Left colon (tissue), 2 donors: ENCODE measurements at regions not wholly inside any gene's neighbourhood (a gene's known extent, or its start where the extent isn't known, plus 50 kb on each side); places are given as distances from the start of the nearest gene placed in this dataset.
A peak's percentile ranks its signal among the peaks of the same experiment; 100 is the strongest.
"Not testable (repeated sequence)": the region's sequence is repeated elsewhere in the genome, so short reads cannot be mapped to it uniquely, and the experiment has no call there.

ENCODE experiments used
- ATAC-seq: fragments of 200-7000 bp; cut with Tn5 transposase; one replicate; pipeline ENCODE4 v1.9.1; 2020; ENCODE audit warnings: mild to moderate bottlenecking, moderate library complexity
- DNase-seq, 2 donors: peaks; one replicate each; pipeline ENCODE4 v3.0.0-alpha.2; 2020
- intact Hi-C, 2 donors: fragments of 100-400 bp; cut with DNase I in 1 of 2; cut with micrococcal nuclease in 1 of 2; formaldehyde crosslinking; loops; one replicate each; pipeline versions ENCODE4 v1.11.2 to v1.14.0; 2022; cut with DNase I, micrococcal nuclease
- donor health status: DM: no; HTN: no; CAD: no.
- donor health status: DM: yes; HTN: yes; CAD: no.

- DNase-seq, ATAC-seq, intact Hi-C loops: not testable (repeated sequence)
Observed at GRCh38 chr9:42409581-42409980, 226.1 kb downstream of the SPATA31A6 start.

GRCh38 chr9:42412354-42412753, 228.9 kb downstream of the SPATA31A6 start:
- DNase-seq, ATAC-seq, intact Hi-C loops: not testable (repeated sequence)

- intact Hi-C loops, ATAC-seq, DNase-seq: not testable (repeated sequence)
Observed at GRCh38 chr9:42414865-42415264, 231.4 kb downstream of the SPATA31A6 start.

- intact Hi-C loops, DNase-seq, ATAC-seq: not testable (repeated sequence)
Observed at GRCh38 chr9:42419652-42420051, 236.2 kb downstream of the SPATA31A6 start.

- ATAC-seq, DNase-seq, intact Hi-C loops: not testable (repeated sequence)
Observed at GRCh38 chr9:42420324-42420723, 236.9 kb downstream of the SPATA31A6 start.

- ATAC-seq = peak; percentile 41
- DNase-seq, intact Hi-C loops: not testable (repeated sequence)
Observed at GRCh38 chr9:42421630-42422029, 238.2 kb downstream of the SPATA31A6 start.

- ATAC-seq, DNase-seq, intact Hi-C loops: not testable (repeated sequence)
Observed at GRCh38 chr9:42430674-42431615, 247.5 kb downstream of the SPATA31A6 start.

- intact Hi-C loops, DNase-seq, ATAC-seq: not testable (repeated sequence)
Observed at GRCh38 chr9:42431616-42432010, 248.2 kb downstream of the SPATA31A6 start.

GRCh38 chr9:42434844-42435714, 251.6 kb downstream of the SPATA31A6 start:
- ATAC-seq, DNase-seq, intact Hi-C loops: not testable (repeated sequence)

- intact Hi-C loops, ATAC-seq, DNase-seq: not testable (repeated sequence)
Observed at GRCh38 chr9:42435715-42436342, 252.4 kb downstream of the SPATA31A6 start.

GRCh38 chr9:42437057-42437759, 253.7 kb downstream of the SPATA31A6 start:
- DNase-seq, ATAC-seq, intact Hi-C loops: not testable (repeated sequence)

GRCh38 chr9:42442680-42443079, 259.2 kb downstream of the SPATA31A6 start:
- ATAC-seq, DNase-seq, intact Hi-C loops: not testable (repeated sequence)

- ATAC-seq, intact Hi-C loops: not testable (repeated sequence)
Observed at GRCh38 chr9:42443414-42443813, 260.0 kb downstream of the SPATA31A6 start.

GRCh38 chr9:42461436-42461835, 278.0 kb downstream of the SPATA31A6 start:
- ATAC-seq, intact Hi-C loops, DNase-seq: not testable (repeated sequence)

More at GRCh38 chr9:42443414-42443813, 260.0 kb downstream of the SPATA31A6 start:
- not testable (repeated sequence) for DNase-seq

- intact Hi-C loops, DNase-seq, ATAC-seq: not testable (repeated sequence)
Observed at GRCh38 chr9:42461863-42462262, 278.4 kb downstream of the SPATA31A6 start.

- ATAC-seq, intact Hi-C loops, DNase-seq: not testable (repeated sequence)
Observed at GRCh38 chr9:42463981-42464380, 280.5 kb downstream of the SPATA31A6 start.

- ATAC-seq, intact Hi-C loops, DNase-seq: not testable (repeated sequence)
Observed at GRCh38 chr9:42470577-42470976, 287.1 kb downstream of the SPATA31A6 start.

GRCh38 chr9:42490989-42491388, 307.5 kb downstream of the SPATA31A6 start:
- intact Hi-C loops, DNase-seq, ATAC-seq: not testable (repeated sequence)
